Endothelial cell (in vitro differentiated cells): ENCODE measurements at regions not wholly inside any gene's neighbourhood (a gene's known extent, or its start where the extent isn't known, plus 50 kb on each side); places are given as distances from the start of the nearest gene placed in this dataset.

Experiments used
- DNase-seq: peaks from one replicate; pipeline ENCODE4 v3.0.0; 2021; ENCODE audit warnings: low spot score
- H3K27ac Mint-ChIP-seq: one replicate; pipeline ENCODE4 v1.8.0; 2021; ENCODE audit warnings: mixed read lengths, inconsistent platforms; ENCODE audit not compliant: unreplicated experiment
- H3K27me3 Mint-ChIP-seq: one replicate; pipeline ENCODE4 v1.8.0; 2021; ENCODE audit warnings: mild to moderate bottlenecking, moderate library complexity, mixed read lengths, inconsistent platforms; ENCODE audit not compliant: unreplicated experiment
- H3K36me3 Mint-ChIP-seq: one replicate; pipeline ENCODE4 v1.8.0; 2021; ENCODE audit warnings: mild to moderate bottlenecking, low read depth, mixed read lengths, inconsistent platforms; ENCODE audit not compliant: unreplicated experiment
- H3K4me1 Mint-ChIP-seq: one replicate; pipeline ENCODE4 v1.8.0; 2021; ENCODE audit warnings: mild to moderate bottlenecking, mixed read lengths, inconsistent platforms; ENCODE audit not compliant: unreplicated experiment
- H3K4me3 Mint-ChIP-seq: one replicate; pipeline ENCODE4 v1.8.0; 2021; ENCODE audit warnings: mild to moderate bottlenecking, mixed read lengths, inconsistent platforms; ENCODE audit not compliant: unreplicated experiment
- H3K9me3 Mint-ChIP-seq: one replicate; pipeline ENCODE4 v1.8.0; 2021; ENCODE audit warnings: mixed read lengths, inconsistent platforms; ENCODE audit not compliant: unreplicated experiment
- CTCF ChIP-seq: fragments of 200-600 bp; sonication (generic); IDR thresholded peaks from one replicate; pipeline ENCODE4 v1.5.0; 2021; ENCODE audit warnings: antibody characterized with exemption; ENCODE audit not compliant: unreplicated experiment

- no peaks in the 10 kb centered on the region for H3K27me3 Mint-ChIP-seq
- TF ChIP-seq CTCF = no peak
- H3K27ac Mint-ChIP-seq = no peak overlapping the region
- no peaks in the 10 kb centered on the region for H3K4me1 Mint-ChIP-seq
- H3K9me3 Mint-ChIP-seq = no peaks in the 10 kb centered on the region
- no peak overlapping the region for H3K4me3 Mint-ChIP-seq
- DNase-seq = no peak
- H3K36me3 Mint-ChIP-seq = no peaks in the 10 kb centered on the region
These were observed 393.2 kb upstream of the ZNF804A start for GRCh38 chr2:184205048-184205596.

DNA sequence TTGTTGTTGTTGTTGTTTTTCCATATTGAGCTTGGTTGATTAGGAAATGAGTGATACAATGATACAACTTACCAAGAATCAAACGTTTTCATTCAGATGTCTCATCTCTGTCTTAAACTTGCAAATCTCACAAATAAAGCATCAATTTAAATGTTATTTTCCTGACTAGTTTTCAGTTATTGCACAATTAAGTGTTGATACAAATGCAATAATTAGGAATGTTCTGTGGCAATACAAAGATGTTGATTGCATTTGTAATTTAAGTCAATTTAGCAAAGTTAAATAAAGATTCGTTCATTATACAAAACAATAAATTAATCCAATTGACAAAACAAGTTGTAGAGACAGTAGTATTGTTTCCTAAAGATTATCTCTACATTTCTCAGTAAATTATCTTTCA lies 392.3 kb upstream of the ZNF804A start:
- Mint-ChIP-seq H3K36me3 (no peaks in the 10 kb centered on the region), H3K9me3 (no peaks in the 10 kb centered on the region)
- no peak for DNase-seq

DNA sequence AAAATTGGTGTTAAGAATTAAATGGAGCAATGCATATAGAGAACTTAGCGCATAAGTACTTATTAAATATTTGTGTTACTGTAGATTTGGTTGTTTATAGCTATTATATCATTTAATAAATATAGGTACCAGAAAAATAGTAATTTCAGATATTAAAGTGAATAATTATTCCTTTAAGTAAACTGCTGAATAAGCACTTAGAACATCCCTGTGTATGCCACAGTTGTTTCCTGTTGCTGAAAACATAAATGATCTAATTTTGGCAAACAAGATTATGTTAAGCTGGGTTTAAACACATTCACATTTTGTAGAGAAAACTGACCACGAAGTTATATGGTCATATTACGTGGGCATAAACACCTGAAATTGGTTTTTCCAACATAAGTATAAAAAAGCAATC lies 388.0 kb upstream of the ZNF804A start:
- no peak for TF ChIP-seq CTCF
- no peak overlapping the region for H3K27ac Mint-ChIP-seq
- H3K27me3 Mint-ChIP-seq = no peaks in the 10 kb centered on the region
- no peak for DNase-seq
- no peak overlapping the region for H3K4me3 Mint-ChIP-seq
- H3K9me3 Mint-ChIP-seq = no peaks in the 10 kb centered on the region
- H3K36me3 Mint-ChIP-seq = no peaks in the 10 kb centered on the region
- no peaks in the 10 kb centered on the region for H3K4me1 Mint-ChIP-seq

More for the DNA sequence above, 392.3 kb upstream of the ZNF804A start:
- Mint-ChIP-seq H3K4me1 (no peaks in the 10 kb centered on the region), H3K27ac (no peak overlapping the region), H3K4me3 (no peak overlapping the region), H3K27me3 (no peaks in the 10 kb centered on the region)
- no peak for TF ChIP-seq CTCF

- no peak for DNase-seq
- Mint-ChIP-seq H3K4me1 (no peaks in the 10 kb centered on the region), H3K27ac (no peak overlapping the region), H3K36me3 (no peaks in the 10 kb centered on the region), H3K27me3 (no peaks in the 10 kb centered on the region), H3K9me3 (no peaks in the 10 kb centered on the region), H3K4me3 (no peak overlapping the region)
- TF ChIP-seq CTCF = no peak
These were observed 382.6 kb upstream of the ZNF804A start for GRCh38 chr2:184215745-184216144.

DNA sequence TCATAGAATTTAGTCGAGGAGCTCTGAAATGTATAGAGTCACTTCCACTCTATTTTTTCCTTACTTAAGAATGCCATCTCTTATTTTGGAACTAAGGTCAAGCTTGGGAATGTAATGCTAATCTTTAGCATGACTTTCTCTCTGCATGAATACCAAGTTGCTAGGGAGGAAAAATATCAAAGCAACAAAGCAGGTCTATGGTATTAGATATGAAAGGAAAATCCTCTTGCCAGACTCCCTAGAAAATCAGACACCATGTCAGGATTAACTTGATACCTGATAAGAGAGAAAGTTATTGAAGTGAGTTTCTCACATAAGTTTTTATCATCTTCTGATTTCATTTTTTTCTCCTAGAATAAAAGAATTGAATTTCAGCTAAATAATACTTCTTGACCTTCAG lies 341.7 kb upstream of the ZNF804A start:
- H3K27me3 Mint-ChIP-seq = no peaks in the 10 kb centered on the region
- no peak for TF ChIP-seq CTCF
- H3K27ac Mint-ChIP-seq = no peak overlapping the region
- H3K4me3 Mint-ChIP-seq = no peak overlapping the region
- no peaks in the 10 kb centered on the region for H3K4me1 Mint-ChIP-seq
- no peak for DNase-seq
- no peaks in the 10 kb centered on the region for H3K36me3 Mint-ChIP-seq
- H3K9me3 Mint-ChIP-seq = no peaks in the 10 kb centered on the region
